ENCODE measurements at regions not wholly inside any gene's neighbourhood (a gene's known extent, or its start where the extent isn't known, plus 50 kb on each side); places are given as distances from the start of the nearest gene placed in this dataset.

- TF ChIP-seq CLOCK (CRISPR knock-in tag; IDR thresholded peaks at IDR 0.05; ENCODE audit: borderline replicate concordance) (no peak), ARID2 (IDR thresholded peaks at IDR 0.05) (no peak), ZNF24 (IDR thresholded peaks at IDR 0.05) (no peak), RBM22 (IDR thresholded peaks at IDR 0.05; ENCODE audit: low read depth, low read length, poor library complexity, severe bottlenecking) (no peak), NR3C1 (CRISPR knock-in tag; IDR thresholded peaks at IDR 0.05) (no peak), ARHGAP35 (IDR thresholded peaks at IDR 0.05; ENCODE audit: partially characterized antibody) (no peak), MAFK (IDR thresholded peaks at IDR 0.05; ENCODE audit: low read length) (no peak)
Measured at GRCh38 chr5:115751176-115751575, 65.3 kb downstream of the CDO1 start (continued).

GRCh38 chr5:115749016-115749415 is 67.4 kb downstream of the CDO1 start:
- Histone ChIP-seq H3K27ac (ENCODE audit: extremely low read depth, low read depth, low read length) (no peak overlapping the region), H3K9me3 (replicated peaks; ENCODE audit: control insufficient read depth, insufficient read depth, low read depth, low read length) (no peaks in the 10 kb centered on the region), H3K9ac (ENCODE audit: insufficient read depth in 1 of 2, low read depth in 2 of 2, low read length in 2 of 2) (no peak overlapping the region), H3K79me2 (ENCODE audit: control insufficient read depth, insufficient read depth, low read length) (no peaks in the 10 kb centered on the region), H3K4me2 (ENCODE audit: insufficient read depth, low read length) (no peak overlapping the region), H3K27me3 (ENCODE audit: control insufficient read depth in 2 of 2, insufficient read depth in 2 of 2, low read length in 2 of 2) (no peaks in the 10 kb centered on the region), H2AFZ (ENCODE audit: low read depth, low read length) (no peak overlapping the region), H4K20me1 (replicated peaks; ENCODE audit: control insufficient read depth, insufficient read depth, low read length) (no peaks in the 10 kb centered on the region), H3K4me1 (replicated peaks in 1 of 2; ENCODE audit: control insufficient read depth in 2 of 2, insufficient read depth in 2 of 2, low read length in 2 of 2) (no peaks in the 10 kb centered on the region), H3K4me3 (no peak overlapping the region), H3K36me3 (ENCODE audit: control insufficient read depth, insufficient read depth, low read length) (no peaks in the 10 kb centered on the region), H3K9me1 (ENCODE audit: control insufficient read depth, insufficient read depth, low read length) (no peaks in the 10 kb centered on the region)
- POLR2A ChIA-PET = no interaction called here
- in situ Hi-C loops (cut with MboI) (no loop called here), intact Hi-C loops (cut with micrococcal nuclease) (no loop called here)
- ATAC-seq (no peak), DNase-seq (ENCODE audit: extremely low read depth in 1 of 4, low spot score in 3 of 4) (no peak), FAIRE-seq (no peak)
- TF ChIP-seq HDAC6 (IDR thresholded peaks at IDR 0.05; ENCODE audit: low read depth, low read length) (no peak), AFF1 (IDR thresholded peaks at IDR 0.05; ENCODE audit: low read depth in 1 of 2, partially characterized antibody in 2 of 2) (no peak), NCOA2 (IDR thresholded peaks at IDR 0.05; ENCODE audit: partially characterized antibody in 2 of 2) (no peak), IFI16 (CRISPR knock-in tag; IDR thresholded peaks at IDR 0.05) (no peak), ZNF133 (CRISPR knock-in tag; IDR thresholded peaks at IDR 0.05) (no peak)
- no TSS peak for BruUV-seq (replicated peaks)
- 0% methylated on average over 1 of the region's 1 CpG for WGBS (ENCODE audit: insufficient coverage, low coverage, missing lambda C conversion rate)
- CTCF ChIA-PET (ENCODE audit: low intra/inter-chr PET ratio) = no interaction called here
